HL-60/S4 treated with phorbol 12-myristate 13-acetate at 8.2 ng/mL for 4 days and 3 days (cell line): ENCODE measurements at regions not wholly inside any gene's neighbourhood (a gene's known extent, or its start where the extent isn't known, plus 50 kb on each side); places are given as distances from the start of the nearest gene placed in this dataset.
"Not testable (repeated sequence)": the region's sequence is repeated elsewhere in the genome, so short reads cannot be mapped to it uniquely, and the experiment has no call there.

Experiments used
- in situ Hi-C: fragments of 300-500 bp; cut with MboI; formaldehyde crosslinking; loops from 2 replicates; pipeline ENCODE4 v1.15.0; 2022; ENCODE audit warnings: low sequenced_read_pairs

DNA sequence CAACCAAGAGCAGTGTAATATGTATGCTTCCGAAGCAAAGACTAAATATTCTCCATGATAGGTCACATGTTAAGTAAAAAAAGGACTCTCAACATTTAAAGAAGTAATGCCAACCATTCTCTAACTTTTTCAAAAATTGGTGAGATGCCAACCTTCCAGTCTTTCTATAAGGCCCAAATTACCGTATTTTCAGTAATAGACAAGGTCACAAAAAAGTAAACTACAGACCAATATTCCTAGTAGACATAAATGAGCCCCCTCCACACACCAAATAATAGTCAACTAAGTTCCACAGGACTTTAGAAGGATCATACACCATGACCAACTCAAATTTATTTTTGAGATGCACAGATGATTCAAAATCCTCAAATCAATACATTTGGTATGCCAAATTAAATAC is 867.4 kb downstream of the TMEM121 start:
- in situ Hi-C loops = no loop called here

DNA sequence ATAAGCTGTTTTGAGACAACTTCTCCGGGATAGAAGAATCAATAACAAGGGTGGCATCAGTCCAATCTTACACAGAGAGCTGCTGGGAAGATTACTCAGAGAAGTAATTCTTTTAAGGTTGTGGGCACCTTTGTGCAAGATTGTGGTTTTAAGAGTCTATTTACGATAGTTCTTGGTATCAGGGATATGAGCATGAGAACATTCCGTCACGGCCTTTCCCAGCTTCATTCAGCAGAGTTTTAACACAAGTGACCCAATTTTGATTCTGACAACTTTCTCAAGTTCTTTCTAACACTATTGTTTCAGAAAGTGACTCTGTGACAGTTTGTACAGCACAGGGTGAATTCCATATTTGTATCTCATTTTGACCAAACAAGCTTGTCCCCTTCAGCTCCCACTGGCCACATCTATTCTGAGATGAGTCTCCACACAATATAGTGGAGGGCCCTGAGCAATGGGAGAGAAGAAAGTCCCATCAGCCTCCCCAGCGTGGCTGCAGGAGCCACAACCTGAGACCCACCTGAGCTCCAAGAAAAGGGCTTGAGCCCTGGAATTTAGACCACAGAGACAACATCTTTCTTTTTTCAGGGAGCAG is 869.2 kb downstream of the TMEM121 start:
- in situ Hi-C loops = no loop called here

GRCh38 chr14:106396999-106397398 is 870.6 kb downstream of the TMEM121 start:
- in situ Hi-C loops = no loop called here

GRCh38 chr14:106398931-106399331 is 872.5 kb downstream of the TMEM121 start:
- in situ Hi-C loops = not testable (repeated sequence)

GRCh38 chr14:106401316-106401715 is 874.9 kb downstream of the TMEM121 start:
- in situ Hi-C loops = not testable (repeated sequence)

DNA sequence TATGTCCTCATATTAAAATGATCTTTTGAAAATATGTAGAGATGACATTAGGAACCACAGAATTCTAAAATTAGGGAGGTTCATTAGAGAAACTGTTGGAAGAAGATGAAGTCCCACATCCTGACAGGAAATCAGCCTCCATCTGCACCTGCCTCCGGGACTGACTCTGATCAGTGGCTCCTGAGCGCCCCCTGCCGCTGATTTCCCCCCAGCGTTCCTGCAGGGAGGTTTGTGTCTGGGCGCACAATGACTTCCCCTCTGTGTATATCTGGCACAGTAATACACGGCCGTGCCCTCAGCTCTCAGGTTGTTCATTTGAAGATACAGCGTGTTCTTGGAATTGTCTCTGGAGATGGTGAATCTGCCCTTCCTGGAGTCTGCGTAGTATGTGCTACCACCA is 883.8 kb downstream of the TMEM121 start:
- in situ Hi-C loops = not testable (repeated sequence)

DNA sequence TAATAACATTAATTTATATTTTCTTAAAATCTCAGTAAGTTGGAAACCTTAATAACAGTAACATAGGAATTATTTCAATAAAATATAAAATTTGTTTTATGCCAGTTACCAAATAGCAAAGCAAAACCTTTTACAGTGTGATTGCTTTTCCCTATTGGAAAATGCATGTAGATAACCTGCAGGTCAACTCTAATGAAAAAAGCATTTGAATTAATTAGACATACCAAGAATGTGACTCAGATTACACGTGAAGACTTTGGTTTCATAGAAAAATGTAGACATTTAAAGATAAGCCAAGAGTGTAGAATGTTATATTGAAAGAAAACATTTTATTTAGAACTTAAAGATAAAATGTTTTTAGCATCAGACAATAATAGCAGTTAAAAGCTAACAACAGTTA is 888.1 kb downstream of the TMEM121 start:
- in situ Hi-C loops = no loop called here

- in situ Hi-C loops = no loop called here
Measured at GRCh38 chr14:106417224-106418049, 891.1 kb downstream of the TMEM121 start.

GRCh38 chr14:106419376-106419965 is 893.1 kb downstream of the TMEM121 start:
- in situ Hi-C loops = no loop called here

DNA sequence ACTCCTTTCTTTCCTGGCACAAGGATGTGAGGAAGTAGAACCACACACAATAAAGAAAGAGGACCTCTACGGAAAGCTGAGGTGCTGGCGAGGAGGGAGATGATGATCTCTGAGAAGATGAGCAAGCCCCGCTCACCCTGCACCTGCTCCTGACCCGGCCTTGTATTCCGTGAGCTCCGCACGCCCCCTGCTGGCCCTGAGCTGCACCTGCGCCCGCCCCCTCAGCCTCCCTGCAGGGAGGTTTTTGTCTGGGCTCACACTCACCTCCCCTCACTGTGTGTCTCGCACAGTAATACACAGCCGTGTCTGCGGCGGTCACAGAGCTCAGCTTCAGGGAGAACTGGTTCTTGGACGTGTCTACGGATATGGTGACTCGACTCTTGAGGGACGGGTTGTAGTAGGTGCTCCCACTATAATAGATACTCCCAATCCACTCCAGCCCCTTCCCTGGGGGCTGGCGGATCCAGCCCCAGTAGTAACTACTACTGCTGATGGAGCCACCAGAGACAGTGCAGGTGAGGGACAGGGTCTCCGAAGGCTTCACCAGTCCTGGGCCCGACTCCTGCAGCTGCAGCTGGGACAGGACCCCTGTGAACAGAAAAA is 895.1 kb downstream of the TMEM121 start:
- in situ Hi-C loops = not testable (repeated sequence)

- in situ Hi-C loops = no loop called here
Measured at GRCh38 chr14:106422066-106422465, 895.7 kb downstream of the TMEM121 start.

- in situ Hi-C loops = not testable (repeated sequence)
Measured at GRCh38 chr14:106425150-106425549, 898.8 kb downstream of the TMEM121 start.

DNA sequence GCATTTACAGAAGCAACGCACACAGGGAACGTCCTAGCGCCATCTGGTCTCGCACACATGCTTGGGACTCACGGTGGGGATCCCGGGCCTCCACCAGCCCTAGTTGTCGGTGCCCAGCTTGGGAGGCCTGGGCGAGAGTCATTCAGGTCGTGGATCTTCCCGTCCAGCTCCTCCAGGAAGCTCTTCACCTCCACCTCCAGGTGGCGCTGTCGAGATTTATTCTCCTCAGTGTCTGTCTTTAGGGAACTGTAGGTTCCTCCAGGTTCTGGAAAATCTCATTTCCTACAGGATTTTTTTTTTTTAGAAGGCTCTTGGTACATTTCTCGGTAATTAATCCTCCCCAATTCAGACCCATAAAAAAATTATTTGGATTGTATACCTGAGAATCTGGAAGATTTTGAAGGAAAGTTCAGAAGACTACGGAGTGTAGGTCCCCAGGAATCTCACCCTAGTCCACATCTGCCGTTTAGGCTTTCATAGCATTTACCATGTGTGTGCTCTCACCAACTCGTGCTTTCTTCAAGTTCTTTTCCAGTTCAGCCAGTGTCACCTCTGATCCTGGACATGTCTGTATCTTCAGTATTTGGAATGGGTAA is 910.0 kb downstream of the TMEM121 start:
- in situ Hi-C loops = no loop called here

DNA sequence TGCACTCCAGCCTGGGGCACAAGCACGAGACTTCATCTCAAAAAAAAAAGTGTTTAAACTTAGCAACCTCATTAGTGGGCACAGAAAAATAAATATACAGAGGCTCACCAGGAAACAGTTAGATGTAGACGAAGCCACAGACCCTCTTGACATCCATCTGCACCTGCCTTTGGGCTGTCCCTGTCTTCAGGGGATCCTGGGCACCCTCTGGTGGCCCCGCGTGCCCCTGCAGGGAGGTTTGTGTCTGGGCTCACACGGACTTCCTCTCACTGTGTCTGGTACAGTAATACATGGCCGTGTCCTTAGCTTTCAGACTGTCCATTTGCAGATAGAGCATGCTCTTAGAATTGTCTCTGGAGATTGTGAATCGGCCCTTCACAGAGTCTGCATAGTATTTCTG is 916.5 kb downstream of the TMEM121 start:
- in situ Hi-C loops = no loop called here

GRCh38 chr14:106455026-106455425 is 928.6 kb downstream of the TMEM121 start:
- in situ Hi-C loops = no loop called here

GRCh38 chr14:106459971-106460730 is 933.8 kb downstream of the TMEM121 start:
- in situ Hi-C loops = no loop called here

- in situ Hi-C loops = no loop called here
Measured at GRCh38 chr14:106460916-106461315, 934.5 kb downstream of the TMEM121 start.

DNA sequence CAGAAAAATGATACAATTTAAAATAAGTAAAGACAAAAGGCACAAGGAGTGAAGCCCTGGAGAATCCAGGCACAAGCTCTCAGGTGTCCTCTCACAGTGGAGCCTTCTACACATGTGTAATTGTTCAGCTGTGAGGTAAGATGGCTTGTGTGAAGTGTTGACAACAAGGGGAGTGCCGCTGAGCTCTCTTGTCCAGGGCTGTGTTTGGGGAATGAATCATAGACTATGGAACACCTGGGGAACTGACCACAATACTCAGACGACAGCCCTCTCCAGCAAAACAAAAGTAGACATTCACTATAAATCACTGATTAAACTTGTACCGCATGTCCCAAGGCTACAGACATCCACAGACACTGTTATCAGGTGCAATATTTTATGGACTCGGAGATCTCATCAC is 940.1 kb downstream of the TMEM121 start:
- in situ Hi-C loops = not testable (repeated sequence)

- in situ Hi-C loops = not testable (repeated sequence)
Measured at GRCh38 chr14:106468869-106469268, 942.5 kb downstream of the TMEM121 start.

DNA sequence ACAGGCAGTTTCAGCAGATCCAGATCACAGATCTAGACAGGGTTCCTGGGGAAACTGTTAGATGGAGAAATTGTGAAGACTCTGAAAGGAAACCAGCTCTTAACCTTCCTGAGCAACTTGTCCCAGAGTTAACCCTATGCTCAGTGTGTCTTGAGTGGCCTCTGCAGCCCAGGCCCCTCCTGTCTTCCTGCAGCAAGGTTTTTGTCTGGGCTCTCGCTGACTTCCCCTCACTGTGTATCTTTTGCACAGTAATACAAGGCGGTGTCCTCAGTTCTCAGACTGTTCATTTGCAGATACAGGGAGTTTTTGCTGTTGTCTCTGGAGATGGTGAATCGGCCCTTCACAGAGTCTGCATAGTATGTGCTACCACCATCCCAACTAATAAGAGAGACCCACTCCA is 943.6 kb downstream of the TMEM121 start:
- in situ Hi-C loops = not testable (repeated sequence)
